RPMI8226 (cell line): ENCODE measurements at regions not wholly inside any gene's neighbourhood (a gene's known extent, or its start where the extent isn't known, plus 50 kb on each side); places are given as distances from the start of the nearest gene placed in this dataset.

ENCODE experiments used
- DNase-seq: peaks from one replicate; pipeline ENCODE4 v3.0.0-alpha.2; 2015

DNA sequence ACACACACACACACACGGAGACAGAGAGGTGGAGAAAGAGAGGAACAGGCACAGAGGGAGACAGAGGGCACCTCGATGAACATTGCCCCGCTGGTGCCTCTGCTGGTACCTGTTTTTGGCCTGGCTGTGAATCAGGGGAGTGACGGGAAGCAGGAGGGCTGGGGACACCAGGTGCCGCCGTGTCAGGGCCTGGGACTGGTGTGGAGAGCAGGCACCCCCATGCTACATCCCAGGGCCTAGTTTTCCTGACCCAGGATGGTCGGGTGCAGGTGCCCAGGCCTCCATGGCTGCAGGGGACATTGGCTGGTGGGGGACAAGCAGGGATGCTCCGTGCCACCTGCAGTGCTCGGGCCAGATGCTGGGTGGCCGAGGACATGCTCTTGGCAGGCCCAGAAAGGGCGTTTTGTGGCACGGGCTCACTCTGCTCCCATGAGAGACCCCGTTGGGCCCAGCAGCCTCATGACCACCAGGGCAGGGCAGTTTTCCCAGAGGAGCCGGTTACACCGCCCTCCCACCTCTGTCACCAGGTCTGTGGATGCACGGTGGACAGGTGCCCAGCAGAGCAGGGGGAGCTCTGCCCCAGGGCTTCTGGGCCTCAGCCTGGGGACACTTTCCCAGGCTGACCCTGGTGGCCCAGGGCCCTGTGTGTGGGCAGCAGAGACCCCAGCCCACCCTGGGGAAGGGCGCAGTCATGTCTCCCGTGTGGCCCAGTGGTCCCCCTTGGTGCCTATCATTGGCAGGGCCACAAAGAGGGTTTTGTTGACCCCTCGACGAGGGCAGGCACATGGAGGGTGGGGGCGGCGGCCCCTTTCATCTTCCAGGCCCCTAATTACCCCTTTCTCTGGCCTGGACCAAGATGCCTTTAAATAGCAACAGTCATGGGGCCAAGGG lies 207.5 kb upstream of the RTL1 start:
- no peak for DNase-seq

DNA sequence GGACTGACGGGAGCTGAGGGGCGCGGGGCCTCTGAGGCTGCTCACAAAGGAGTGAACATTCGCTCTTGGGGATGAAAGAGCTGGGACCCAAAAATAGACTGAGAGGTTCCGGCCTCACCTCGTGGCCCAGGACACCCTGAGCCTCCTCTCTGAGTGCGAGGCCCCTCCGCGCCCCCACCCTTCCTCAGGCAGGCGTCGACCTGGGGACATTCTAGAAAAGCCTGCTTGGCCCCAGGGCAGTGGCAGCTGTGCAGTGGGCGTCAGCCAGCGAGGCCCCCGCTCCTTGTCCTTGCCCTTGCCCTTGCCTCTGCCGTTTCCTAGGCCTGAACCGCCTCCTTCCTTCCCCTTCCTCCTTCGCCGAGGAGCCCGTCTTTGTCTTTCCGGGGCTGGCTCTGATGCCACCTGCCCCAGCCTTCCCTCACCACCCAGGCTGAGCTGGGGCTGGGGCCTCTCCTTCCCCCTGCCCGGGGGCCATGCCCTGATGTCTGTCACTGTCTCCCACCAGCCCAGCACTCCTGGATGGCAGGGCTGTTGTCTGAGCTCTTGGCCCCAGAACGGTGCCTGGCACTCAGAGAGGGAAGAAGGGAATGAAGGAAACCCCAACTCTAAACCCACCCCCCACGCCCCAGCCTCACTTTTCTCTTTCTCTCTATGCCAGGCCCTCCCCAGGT lies 208.2 kb upstream of the RTL1 start:
- no peak for DNase-seq

DNA sequence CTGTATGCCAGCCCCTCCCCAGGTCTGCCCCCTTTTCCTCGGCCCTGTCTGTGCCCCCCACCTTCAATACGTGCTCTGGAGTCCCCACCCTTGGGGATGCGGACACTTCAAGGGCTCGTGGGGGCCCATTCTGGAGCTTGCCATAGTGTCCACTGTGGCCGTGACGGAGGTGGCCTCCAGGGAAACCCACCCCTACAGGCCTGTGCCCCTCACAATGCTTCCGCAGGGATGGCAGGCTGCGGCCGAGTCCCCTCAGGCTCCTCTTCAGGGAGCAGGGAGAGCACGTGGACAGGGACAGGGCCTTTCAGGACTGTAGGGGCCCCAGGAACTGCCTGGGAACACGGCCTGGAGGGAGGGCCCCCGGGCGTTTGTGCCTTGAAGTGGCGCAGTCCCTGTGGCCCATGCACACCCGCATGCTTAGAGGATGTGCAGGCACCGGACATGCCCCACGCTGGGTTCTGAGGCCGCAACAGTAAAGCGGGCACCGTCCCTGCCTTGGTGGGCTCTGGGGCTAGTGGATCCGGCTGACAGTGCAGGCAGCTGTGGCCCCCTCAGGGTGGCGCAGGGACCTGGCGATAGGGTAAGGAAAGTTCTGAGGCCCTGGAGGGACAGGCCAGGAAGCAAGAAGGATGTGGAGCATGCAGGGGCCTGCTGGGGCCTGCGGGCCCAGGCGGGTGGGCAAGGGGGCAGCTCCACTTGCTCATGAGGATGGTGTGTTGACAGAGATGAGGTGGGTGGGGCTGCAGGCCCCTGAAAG lies 209.0 kb upstream of the RTL1 start:
- no peak for DNase-seq

DNA sequence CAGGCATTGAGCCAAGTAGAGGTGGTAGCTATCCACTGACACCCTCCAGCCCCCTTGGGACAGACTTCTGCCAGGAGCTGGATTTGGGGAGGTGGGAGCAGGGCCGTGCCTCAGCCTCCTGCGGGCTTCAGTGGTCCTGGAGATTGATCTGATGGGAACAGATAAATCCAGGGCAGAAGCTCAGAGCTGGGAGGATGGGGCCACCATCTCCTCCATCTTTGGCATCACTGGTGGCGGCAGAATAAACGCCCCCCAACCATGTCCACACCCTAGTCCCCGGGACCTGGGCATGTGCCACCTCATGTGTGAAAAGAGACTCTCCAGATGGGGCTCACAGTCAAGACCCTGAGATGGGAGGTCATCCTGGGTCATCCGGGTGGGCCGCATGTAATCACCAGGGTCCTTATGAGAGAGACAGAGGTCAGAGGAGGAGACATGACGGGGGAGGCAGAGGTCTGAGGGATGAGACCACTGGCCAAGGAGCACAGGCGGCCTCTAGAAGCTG lies 209.6 kb upstream of the RTL1 start:
- DNase-seq = no peak

DNA sequence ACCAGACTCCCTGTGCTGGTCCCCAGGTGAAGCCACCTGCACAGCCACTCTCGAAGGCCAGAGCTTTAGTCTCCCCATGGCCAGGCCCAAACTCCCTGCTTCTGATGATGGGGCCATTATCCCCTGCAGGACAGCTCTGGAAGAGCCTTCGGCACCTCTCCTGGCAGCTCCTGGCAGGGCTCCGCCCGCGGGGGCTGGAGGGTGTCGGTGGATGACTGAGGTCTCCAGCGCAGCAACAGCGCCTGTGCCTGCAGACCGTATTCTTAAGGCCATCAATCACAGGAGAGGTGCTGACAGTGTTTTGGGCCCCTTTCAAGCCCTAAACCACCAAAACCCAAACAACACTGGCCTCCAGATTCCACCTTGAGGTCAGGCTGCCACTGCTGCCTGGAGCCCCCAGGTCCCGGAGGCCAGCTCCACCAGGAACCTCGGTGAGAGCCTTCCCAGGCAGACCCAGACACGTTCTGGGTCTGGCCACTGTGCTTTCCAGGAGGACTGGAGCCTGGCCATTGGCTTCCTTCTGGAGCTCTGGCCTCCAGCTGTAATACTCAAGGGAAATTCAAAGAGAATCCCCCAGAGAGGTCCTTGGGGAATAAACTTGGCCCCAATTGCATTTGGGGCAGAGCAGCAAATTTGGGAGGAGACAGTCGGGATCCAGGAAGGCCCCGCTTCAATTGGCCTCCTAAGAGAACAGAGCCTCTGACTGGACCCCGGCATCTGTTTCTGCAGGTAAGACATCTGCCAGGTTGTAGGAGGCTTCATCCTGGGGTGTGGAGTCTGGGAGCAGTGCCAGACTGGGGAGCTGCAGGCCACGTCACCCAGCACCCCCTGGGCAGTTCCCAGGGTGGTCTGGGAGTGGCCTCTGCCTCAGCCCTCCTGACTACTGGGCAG lies 210.6 kb upstream of the RTL1 start:
- DNase-seq = no peak

DNA sequence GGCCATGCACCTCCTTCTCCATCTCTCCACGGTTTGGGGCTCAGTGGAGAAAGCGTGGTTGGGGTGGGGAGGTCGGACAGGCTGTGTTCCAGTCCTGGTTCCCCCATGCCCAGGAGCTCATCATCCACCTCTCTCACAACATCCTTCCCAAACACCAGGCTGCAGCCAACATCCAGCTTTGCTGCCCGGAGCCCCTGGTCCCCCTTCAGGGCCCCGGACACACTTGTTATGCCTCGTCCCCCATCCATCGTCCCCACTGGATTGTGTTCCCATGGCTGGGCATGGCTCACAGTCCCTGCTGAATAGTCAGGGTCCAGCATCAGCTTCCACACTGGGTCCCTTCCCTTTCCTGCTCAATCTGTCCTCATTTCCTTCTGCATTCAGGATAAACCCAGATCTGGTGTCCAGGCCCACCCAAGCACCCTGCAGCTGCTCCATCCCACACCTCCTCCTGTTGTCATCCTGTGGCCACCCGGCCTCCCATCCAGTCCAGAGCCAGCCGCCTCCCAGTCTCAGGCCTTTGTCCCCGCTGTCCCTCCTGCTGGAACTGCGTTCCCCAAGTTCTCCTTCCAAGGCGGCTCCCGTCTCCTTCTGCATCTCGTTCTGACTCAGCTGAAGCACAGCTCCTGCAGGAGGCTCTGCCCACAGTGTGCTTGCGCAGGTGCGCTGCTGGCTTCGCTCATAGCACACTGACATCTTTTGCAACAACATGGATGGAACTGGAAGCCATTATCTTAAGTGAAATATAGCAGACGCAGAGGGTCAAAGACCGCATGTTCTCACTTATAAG lies 211.4 kb upstream of the RTL1 start:
- DNase-seq = no peak

DNA sequence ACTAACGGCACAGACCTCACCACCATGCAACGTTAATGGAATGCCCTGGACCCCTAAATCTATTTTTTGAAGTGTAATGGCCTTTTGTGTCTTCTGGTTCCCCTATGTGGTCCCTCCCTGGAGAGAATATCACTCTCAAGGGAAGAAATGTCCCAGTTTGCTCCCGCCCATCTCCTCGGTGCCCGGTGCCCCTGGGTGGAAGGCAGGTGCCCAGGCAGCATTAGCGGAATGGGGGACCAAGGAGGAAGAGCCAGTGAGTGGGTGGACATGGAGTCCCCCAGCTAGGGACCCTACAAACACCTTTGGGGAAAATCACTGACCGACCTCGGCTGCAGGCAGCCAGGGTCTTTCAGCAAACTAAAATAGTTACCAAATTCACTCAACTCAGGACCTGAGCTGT lies 212.1 kb upstream of the RTL1 start:
- DNase-seq = no peak

DNA sequence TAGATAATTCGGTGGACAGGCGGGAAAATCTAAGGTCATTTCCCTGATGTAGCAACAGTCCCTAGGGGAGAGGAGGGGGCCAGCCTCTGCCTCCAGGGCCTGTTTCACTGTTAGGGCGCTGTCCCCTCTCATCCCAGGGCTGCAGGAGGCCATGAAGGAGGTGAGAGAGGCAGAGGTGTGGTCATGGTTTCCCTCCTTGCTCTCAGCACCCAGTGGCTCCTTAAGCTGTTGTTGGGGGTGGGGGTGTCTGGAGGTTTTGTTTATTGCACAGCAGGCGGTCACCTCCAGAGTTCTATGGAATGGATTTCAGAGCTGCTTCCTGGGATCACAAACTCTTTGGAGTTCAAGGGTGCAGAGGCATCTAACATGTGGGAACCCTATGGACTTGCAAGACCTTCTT lies 212.5 kb upstream of the RTL1 start:
- no peak for DNase-seq

DNA sequence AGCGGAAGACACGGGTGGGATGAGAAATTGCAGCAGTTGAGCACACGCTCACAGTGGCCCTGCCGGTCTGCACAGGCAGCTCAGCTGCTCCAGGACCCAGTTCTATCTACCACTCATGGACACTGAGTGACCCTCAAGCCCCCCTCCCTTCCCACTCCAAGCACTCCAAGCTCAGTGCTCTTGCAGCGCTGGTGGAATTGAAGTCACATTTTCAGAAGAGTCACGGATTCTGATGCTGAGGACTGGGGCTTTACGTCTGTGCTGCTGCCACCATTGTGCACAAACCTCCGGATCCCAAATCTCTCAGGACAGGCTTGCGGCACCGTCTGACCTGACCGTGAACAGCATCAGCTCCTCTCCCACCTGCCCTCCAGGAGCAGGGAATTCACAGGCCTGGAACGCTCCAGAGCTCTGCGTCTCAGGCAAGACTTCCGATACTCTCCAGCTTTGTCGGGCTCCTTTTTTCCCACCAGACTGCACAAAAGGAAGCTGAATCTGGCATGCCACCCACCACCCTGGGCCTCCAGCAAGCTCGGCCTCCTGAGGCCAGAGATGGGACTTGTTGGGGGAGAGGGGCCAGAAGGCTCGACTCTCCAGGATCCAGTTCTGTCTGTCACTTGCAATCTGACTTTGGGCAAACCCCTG lies 213.1 kb upstream of the RTL1 start:
- DNase-seq = no peak

DNA sequence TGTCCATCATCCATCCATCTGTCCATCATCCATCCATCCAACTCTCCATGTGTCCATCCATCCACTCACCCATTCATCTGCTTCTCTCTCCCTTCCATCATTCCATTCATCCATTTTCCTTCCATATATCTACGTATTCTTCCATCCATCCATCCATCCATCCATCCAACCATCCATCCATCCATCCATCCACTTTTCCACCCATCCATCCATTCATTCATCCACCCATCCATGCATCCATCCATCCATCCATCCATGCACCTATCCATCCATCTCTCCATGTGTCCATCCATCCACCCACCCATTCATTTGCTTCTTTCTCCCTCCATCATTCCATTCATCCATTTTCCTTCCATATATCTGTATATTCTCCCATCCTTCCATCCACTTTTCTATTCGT lies 214.0 kb upstream of the RTL1 start:
- no peak for DNase-seq

DNA sequence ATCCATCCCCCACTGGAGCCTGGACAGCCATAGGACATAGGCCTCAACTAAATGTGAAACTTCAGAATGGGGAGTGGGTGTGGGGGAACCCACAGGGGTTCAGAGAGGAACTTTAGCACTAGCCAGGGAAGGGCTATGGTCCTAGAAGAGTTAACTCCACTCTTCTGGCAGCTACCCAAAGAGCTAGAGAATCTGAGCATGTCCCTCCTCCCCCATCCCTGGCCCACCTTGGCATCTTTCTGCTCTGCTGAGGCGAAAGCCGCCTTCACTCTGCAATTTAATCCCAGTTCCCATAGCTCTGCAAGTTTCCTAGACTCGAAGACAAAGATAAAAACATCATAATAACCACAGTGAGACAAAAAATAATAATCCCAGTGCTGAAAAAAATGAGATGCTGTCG lies 214.7 kb upstream of the RTL1 start:
- DNase-seq = no peak

DNA sequence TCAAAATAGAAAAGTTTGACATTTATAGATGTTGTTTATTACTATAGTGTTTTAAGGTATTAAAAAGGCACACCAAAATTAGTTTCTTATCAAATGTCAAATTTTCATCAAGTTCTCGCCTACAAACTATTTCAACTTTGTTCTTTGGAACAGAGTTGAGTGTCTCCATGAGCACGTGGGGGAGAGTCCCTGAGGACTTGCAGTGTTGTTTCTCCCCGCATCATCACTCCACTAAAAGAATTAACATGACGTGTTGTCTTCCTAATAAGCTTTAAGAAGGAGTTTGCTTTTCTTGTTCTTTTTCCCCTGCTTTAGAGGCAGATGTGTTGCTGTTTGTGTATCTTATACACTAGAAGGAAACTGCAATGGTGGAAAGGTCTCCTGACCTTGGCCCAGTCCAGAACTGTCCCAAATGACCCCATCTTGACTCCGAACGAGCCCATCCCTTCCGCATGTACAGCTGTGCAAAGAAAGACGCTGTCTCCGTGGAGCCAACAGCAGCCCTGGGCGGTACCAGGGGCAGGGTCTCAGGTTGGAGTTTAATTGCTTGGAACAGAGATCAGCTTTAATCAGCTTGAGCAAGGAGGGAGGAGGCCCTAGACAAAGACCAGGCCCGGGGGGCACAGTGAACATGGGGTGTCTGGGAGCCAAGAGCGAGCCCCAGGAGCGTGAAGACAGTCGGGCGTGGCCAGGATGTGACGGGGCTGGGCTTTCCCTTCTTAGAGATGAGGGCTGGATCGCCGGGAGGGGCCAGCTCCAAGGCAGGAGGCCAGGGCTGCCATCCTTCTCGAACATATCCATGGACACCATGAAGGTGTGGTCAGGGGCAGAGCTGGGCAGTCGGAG lies 215.4 kb upstream of the RTL1 start:
- DNase-seq = no peak

DNA sequence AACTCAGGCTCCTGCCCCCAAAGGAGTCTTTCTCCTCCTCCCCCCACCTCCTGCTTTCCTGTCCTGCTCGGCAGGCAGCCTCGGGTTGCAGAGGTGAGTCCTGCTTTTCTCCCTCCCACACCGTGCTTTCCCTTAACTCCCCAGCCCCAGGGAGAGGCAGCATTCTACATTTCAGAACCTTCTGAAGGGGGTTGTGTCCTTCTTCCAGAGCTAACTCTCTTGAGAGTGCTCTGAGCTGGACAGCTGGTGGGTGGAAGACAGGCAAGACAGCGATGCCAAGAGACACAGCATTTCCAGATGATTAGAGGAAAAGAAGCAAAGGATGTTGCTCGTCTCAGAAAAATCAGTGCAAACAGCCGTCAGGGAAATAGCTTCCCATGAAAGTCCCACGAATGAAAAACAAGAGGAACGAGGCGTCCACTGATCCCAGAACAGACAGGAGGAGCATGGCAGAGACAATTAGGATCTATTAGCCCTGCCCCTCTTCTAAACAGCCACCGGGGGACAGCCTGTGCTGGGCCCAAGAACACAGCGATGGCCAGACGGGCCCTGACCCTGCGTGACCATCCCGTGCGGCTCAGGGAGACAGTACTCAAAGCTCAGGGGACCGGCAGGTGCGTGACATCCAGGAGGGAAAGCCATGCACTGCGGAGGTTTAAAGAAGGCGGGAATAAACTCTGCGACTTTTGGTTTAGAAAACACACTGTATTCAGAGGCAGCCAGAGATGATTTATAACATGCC lies 216.5 kb upstream of the RTL1 start:
- no peak for DNase-seq

DNA sequence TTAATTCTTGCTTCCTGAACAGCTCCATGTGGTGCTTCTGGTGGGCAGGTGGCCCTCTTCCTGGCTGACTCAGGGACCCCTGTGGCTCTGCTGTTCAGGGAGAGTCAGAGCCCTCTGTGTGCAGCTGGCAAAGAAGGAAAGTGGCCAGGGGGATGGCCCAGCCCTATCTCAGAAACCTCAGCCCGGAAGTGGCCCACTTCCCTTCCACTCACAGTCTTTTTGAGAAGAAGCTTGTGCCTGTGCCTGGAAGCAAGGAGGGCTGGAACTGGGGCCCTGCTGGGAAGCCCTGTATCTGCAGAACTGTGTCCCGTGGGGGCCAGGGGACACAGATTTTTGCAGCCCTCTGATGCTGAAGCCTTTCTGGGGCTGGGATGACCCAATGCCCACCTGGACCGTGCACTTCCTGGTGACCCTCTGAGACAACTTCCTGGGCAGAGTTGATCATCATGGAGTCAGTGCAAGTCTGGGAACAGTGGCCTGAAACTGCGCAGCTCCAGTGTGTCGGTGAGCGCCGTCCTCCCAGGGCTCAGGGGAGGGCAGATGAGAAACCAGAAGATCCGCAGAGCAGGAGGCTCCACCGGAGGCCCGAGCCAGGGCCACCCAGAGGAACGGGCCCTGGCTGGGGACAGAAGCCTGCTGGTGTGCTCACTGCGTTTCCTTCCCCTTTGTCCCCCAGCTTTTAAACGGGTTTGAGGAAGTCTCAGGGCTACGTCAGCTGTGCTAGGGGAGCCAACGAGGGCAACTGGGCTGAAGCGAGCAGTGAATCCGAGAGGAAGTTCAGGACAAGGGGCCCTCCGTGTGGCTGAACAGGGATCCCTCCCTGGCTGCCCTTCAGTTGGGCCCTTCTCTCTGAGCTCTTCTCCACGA lies 217.4 kb upstream of the RTL1 start:
- no peak for DNase-seq

DNA sequence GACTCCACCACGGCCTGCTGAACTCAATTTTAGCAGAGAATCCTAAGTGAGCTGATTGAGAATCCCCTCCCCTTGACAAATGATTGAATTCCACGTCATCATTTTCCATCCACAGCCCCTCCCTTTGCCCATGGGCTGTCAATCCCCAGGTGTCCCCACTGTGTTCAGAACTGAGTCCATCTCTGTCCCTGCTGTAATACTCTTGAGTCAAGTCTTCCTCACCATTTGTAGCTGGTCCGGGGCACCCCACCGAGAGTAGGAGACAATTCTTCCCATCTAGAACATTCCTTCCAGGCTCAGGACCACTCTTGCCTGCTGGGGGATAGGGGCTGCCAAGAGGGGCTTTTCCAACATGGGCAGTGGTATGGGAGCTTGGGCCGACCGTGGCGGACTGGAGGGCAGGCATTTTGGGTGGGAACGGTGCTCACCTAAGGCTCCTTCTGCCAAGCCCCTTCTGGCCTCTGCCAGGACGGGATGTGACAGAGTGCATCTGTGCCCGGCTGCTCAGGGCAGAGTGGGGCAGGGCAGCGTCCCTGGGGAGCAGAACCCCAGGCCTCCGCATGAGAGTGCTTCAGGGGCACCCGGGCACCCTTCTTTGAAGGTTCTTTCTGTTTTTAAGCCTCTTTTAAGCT lies 218.1 kb upstream of the RTL1 start:
- DNase-seq = no peak

DNA sequence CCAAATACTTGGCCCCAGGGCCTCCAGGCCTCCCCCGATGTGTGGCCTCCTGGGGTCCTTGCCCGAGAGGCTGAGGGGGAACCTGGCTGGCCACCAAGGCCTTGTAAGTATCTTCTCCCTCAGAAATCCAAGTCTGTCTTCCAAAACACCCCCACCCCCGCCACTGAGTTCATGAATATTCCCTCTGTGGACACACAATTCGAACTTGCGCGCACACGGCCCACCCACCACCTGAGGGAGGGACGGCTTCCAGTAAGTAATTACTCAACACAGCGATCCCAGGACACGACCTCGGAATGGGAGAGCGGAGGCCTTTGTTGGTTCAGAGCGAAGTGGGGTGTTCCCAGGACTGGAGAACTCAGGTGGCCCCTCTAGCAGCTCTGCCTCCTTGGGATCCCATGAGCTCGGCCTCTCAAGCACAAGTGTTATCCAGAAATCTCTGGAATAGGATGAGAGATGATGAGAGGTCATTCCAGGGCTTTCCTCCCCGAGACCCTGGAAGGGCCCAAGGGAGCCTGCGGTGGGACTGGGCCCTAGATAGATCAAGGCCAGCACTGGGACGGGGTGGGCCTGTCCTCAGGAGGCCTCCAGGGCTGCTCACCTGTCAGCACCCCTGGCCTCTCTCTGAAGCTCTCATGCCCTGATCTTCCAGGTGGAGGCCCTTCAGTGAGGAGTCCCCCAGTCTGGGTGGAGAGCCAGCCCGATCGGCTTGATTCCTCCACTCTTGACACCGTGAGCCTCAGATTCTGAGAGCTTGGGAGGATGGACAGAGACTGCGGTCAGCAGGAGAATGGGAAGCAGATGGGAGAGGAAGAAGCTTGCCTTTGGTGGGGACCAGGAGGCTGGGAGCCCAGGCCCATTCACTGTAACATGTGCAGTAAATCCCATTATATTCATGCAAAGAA lies 219.0 kb upstream of the RTL1 start:
- DNase-seq = no peak
